ENCODE measurements at regions not wholly inside any gene's neighbourhood (a gene's known extent, or its start where the extent isn't known, plus 50 kb on each side); places are given as distances from the start of the nearest gene placed in this dataset.
"Not testable (repeated sequence)": the region's sequence is repeated elsewhere in the genome, so short reads cannot be mapped to it uniquely, and the experiment has no call there.

DNA sequence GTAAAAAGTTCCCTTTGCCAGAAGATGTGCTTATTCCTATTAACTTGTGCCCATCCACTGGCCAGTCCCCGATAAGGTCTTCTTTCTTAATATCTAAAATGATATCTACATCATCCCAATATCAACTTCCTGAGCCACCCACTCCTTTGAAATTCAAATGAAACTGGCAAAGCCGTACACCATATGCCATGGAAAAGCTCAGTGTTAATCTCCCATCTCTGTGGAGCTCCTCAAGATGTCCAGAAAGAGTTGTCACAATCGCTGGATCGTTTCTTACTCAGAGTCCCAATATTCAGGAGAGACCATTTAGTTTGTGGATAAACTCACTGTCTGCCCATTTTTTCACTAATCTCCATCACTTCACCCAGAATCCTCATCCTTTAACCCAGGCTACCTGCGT lies 420.7 kb downstream of the NPIPA8 start:
- no peaks in the 10 kb centered on the region for H3K36me3 Mint-ChIP-seq (ENCODE audit: low read depth)
- intact Hi-C loops (cut with micrococcal nuclease) = no loop called here
- peaks cover 16% of the 10 kb centered on the region for H3K9me3 Mint-ChIP-seq
- H3K4me3 Mint-ChIP-seq = no peak overlapping the region
- TF ChIP-seq, protein P1, sequence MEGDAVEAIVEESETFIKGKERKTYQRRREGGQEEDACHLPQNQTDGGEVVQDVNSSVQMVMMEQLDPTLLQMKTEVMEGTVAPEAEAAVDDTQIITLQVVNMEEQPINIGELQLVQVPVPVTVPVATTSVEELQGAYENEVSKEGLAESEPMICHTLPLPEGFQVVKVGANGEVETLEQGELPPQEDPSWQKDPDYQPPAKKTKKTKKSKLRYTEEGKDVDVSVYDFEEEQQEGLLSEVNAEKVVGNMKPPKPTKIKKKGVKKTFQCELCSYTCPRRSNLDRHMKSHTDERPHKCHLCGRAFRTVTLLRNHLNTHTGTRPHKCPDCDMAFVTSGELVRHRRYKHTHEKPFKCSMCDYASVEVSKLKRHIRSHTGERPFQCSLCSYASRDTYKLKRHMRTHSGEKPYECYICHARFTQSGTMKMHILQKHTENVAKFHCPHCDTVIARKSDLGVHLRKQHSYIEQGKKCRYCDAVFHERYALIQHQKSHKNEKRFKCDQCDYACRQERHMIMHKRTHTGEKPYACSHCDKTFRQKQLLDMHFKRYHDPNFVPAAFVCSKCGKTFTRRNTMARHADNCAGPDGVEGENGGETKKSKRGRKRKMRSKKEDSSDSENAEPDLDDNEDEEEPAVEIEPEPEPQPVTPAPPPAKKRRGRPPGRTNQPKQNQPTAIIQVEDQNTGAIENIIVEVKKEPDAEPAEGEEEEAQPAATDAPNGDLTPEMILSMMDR (IDR thresholded peaks at IDR 0.05) = no peak
- ChIA-PET POLR2A (no interaction called here), CTCF (no interaction called here)
- no peaks in the 10 kb centered on the region for H3K4me1 Mint-ChIP-seq
- ATAC-seq (ENCODE audit: low read depth) = no peak
- no peak overlapping the region for H3K27ac Mint-ChIP-seq
- DNase-seq = no peak
- H3K27me3 Mint-ChIP-seq = peaks cover 5% of the 10 kb centered on the region

DNA sequence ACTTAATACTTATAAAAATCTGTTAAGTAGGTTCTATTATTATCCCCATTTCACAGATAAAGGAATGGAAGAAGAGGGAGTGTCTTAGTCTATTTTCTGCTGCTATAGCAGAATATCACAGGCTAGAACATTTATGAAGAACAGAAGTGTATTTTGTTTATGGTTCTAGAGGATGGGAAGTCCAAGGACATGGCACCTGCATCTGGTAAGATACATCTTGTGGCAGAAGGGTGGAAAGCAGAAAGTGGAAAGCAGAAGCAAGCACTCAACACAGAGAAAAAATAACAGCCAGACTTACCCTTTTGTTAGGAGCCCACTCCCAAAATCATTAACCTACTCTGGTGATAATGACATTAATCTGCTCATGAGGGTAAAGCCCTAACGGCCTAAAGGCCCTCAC lies 422.4 kb downstream of the NPIPA8 start:
- POLR2A ChIA-PET = no interaction called here
- DNase-seq = no peak
- Mint-ChIP-seq H3K27me3 (peaks cover 5% of the 10 kb centered on the region), H3K4me3 (no peak overlapping the region), H3K4me1 (no peaks in the 10 kb centered on the region), H3K36me3 (ENCODE audit: low read depth) (no peaks in the 10 kb centered on the region), H3K9me3 (peaks cover 16% of the 10 kb centered on the region), H3K27ac (no peak overlapping the region)
- TF ChIP-seq, protein P1 (IDR thresholded peaks at IDR 0.05) = no peak
- no peak for ATAC-seq (ENCODE audit: low read depth)
- intact Hi-C loops (cut with micrococcal nuclease) = no loop called here
- CTCF ChIA-PET = no interaction called here

DNA sequence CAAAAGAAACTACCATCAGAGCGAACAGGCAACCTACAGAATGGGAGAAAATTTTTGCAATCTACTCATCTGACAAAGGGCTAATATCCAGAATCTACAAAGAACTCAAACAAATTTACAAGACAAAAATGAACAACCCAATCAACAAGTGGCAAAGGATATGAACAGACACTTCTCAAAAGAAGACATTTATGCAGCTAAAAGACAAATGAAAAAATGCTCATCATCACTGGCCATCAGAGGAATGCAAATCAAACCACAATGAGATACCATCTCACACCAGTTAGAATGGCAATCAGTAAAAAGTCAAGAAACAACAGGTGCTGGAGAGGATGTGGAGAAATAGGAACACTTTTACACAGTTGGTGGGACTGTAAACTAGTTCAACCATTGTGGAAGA lies 425.0 kb downstream of the NPIPA8 start:
- DNase-seq; CTCF ChIA-PET; H3K4me3 Mint-ChIP-seq; intact Hi-C loops (cut with micrococcal nuclease); POLR2A ChIA-PET; H3K4me1 Mint-ChIP-seq; H3K27ac Mint-ChIP-seq; H3K27me3 Mint-ChIP-seq; ATAC-seq (ENCODE audit: low read depth); H3K36me3 Mint-ChIP-seq (ENCODE audit: low read depth): not testable (repeated sequence)
- H3K9me3 Mint-ChIP-seq = peaks cover 11% of the 10 kb centered on the region

DNA sequence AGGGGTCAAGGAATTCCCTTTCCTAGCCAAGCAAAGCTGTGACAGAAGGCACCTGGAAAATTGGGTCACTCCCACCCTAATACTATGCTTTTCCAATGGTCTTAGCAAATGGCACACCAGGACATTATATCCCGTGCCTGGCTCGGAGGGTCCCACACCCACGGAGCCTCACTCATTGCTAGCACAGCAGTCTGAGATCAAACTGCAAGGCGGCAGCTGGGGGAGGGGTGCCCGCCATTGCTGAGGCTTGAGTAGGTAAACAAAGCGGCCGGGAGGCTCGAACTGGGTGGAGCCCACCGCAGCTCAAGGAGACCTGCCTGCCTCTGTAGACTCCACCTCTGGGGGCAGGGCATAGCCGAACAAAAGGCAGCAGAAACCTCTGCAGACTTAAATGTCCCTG lies 429.9 kb downstream of the NPIPA8 start:
- H3K27me3 Mint-ChIP-seq; H3K27ac Mint-ChIP-seq; ATAC-seq (ENCODE audit: low read depth); H3K9me3 Mint-ChIP-seq; intact Hi-C loops (cut with micrococcal nuclease); DNase-seq; H3K36me3 Mint-ChIP-seq (ENCODE audit: low read depth); H3K4me1 Mint-ChIP-seq; CTCF ChIA-PET; H3K4me3 Mint-ChIP-seq; POLR2A ChIA-PET: not testable (repeated sequence)

DNA sequence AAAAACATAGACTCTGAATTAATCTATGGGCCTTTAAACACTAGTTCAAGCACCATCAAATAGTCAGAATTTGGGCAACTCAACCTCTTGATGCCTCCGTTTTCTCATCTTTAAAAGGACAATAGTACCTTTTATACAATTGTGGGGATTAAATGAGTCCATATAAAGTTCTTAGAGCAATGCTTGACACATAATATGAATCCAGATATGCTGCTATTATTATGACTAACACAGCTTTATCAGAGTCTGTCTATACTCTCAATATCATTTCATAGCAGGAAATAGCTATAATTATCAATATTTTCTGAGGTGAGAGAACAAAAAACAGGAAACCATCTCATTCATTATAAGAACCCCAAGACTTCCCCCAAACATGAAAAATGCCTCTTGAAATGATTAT lies 430.5 kb upstream of the XYLT1 start:
- TF ChIP-seq, protein P1 (IDR thresholded peaks at IDR 0.05) = no peak
- POLR2A ChIA-PET = no interaction called here
- Mint-ChIP-seq H3K4me3 (no peak overlapping the region), H3K27ac (no peak overlapping the region), H3K27me3 (peaks cover 7% of the 10 kb centered on the region), H3K9me3 (peaks cover 5% of the 10 kb centered on the region), H3K4me1 (no peaks in the 10 kb centered on the region), H3K36me3 (ENCODE audit: low read depth) (no peaks in the 10 kb centered on the region)
- CTCF ChIA-PET = no interaction called here
- intact Hi-C loops (cut with micrococcal nuclease) = no loop called here
- ATAC-seq (ENCODE audit: low read depth) (no peak), DNase-seq (no peak)

DNA sequence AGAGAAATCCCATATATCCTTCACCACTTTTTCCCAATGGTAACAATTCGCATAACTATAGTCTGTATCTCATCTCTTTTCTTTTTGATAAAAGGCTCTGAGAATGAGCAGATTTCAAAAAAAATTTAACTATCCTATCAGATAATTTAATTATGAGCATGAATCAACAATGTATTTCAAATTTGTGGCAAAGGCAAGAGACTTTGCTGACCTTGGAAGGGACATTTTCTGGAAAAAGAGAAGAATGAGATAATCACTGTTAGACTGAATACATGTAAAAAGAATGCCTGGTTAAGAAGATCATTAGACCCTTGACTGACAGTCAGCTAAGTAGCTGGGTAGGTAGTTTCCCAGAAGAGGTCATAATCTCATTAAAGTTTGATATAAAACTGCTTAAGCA lies 428.4 kb upstream of the XYLT1 start:
- Mint-ChIP-seq H3K4me1 (no peaks in the 10 kb centered on the region), H3K27ac (no peak overlapping the region), H3K4me3 (no peak overlapping the region), H3K27me3 (peaks cover 14% of the 10 kb centered on the region), H3K9me3 (no peaks in the 10 kb centered on the region), H3K36me3 (ENCODE audit: low read depth) (no peaks in the 10 kb centered on the region)
- TF ChIP-seq, protein P1 (IDR thresholded peaks at IDR 0.05) = no peak
- CTCF ChIA-PET = no interaction called here
- intact Hi-C loops (cut with micrococcal nuclease) = no loop called here
- no peak for ATAC-seq (ENCODE audit: low read depth)
- DNase-seq = no peak
- POLR2A ChIA-PET = no interaction called here
